ENCODE measurements at regions not wholly inside any gene's neighbourhood (a gene's known extent, or its start where the extent isn't known, plus 50 kb on each side); places are given as distances from the start of the nearest gene placed in this dataset.

- Histone ChIP-seq H3K4me1 (no peaks in the 10 kb centered on the region), H3K27ac (no peak overlapping the region), H3K27me3 (no peaks in the 10 kb centered on the region), H3K4me3 (no peak overlapping the region), H3K9me3 (peaks cover 0 to 39% of the 10 kb centered on the region in 2 donors), H3K36me3 (no peaks in the 10 kb centered on the region)
- TF ChIP-seq CTCF (IDR thresholded peaks at IDR 0.05), result no peak
- DNase-seq (ENCODE audit: low spot score), result no peak
Measured at GRCh38 chr7:92976931-92977330, 140.6 kb upstream of the CDK6 start.

GRCh38 chr7:92973974-92974373, 137.6 kb upstream of the CDK6 start:
- Histone ChIP-seq H3K27me3 (no peaks in the 10 kb centered on the region), H3K27ac (no peak overlapping the region), H3K9me3 (peaks cover 0 to 24% of the 10 kb centered on the region in 2 donors), H3K4me1 (no peaks in the 10 kb centered on the region), H3K4me3 (no peak overlapping the region), H3K36me3 (no peaks in the 10 kb centered on the region)
- no peak for TF ChIP-seq CTCF (IDR thresholded peaks at IDR 0.05)
- no peak for DNase-seq (ENCODE audit: low spot score)

GRCh38 chr7:92973293-92973731, 136.9 kb upstream of the CDK6 start:
- TF ChIP-seq CTCF (IDR thresholded peaks at IDR 0.05), result no peak
- H3K4me1 ChIP-seq, result no peaks in the 10 kb centered on the region
- no peak overlapping the region for H3K4me3 ChIP-seq
- H3K36me3 ChIP-seq, result no peaks in the 10 kb centered on the region
- H3K27ac ChIP-seq, result no peak overlapping the region
- H3K9me3 ChIP-seq, result peaks cover 0 to 18% of the 10 kb centered on the region in 2 donors
- DNase-seq (ENCODE audit: low spot score), result no peak
- H3K27me3 ChIP-seq, result no peaks in the 10 kb centered on the region

GRCh38 chr7:92972441-92972840, 136.1 kb upstream of the CDK6 start:
- no peak for TF ChIP-seq CTCF (IDR thresholded peaks at IDR 0.05)
- Histone ChIP-seq H3K4me1 (no peaks in the 10 kb centered on the region), H3K9me3 (peaks cover 0 to 11% of the 10 kb centered on the region in 2 donors), H3K4me3 (no peak overlapping the region), H3K27ac (no peak overlapping the region), H3K36me3 (no peaks in the 10 kb centered on the region), H3K27me3 (no peaks in the 10 kb centered on the region)
- no peak for DNase-seq (ENCODE audit: low spot score)

GRCh38 chr7:92969061-92969460, 132.7 kb upstream of the CDK6 start:
- no peak for TF ChIP-seq CTCF (IDR thresholded peaks at IDR 0.05)
- Histone ChIP-seq H3K27ac (no peak overlapping the region), H3K27me3 (no peaks in the 10 kb centered on the region), H3K36me3 (no peaks in the 10 kb centered on the region), H3K9me3 (no peaks in the 10 kb centered on the region), H3K4me1 (no peaks in the 10 kb centered on the region), H3K4me3 (no peak overlapping the region)
- DNase-seq (ENCODE audit: low spot score), result no peak

GRCh38 chr7:92968502-92968901, 132.1 kb upstream of the CDK6 start:
- H3K4me3 ChIP-seq, result no peak overlapping the region
- no peaks in the 10 kb centered on the region for H3K4me1 ChIP-seq
- no peaks in the 10 kb centered on the region for H3K27me3 ChIP-seq
- DNase-seq (ENCODE audit: low spot score), result no peak
- no peaks in the 10 kb centered on the region for H3K9me3 ChIP-seq
- H3K36me3 ChIP-seq, result no peaks in the 10 kb centered on the region
- no peak for TF ChIP-seq CTCF (IDR thresholded peaks at IDR 0.05)
- H3K27ac ChIP-seq, result no peak overlapping the region
